Thoracic aorta (tissue), 2 donors: ENCODE measurements at regions not wholly inside any gene's neighbourhood (a gene's known extent, or its start where the extent isn't known, plus 50 kb on each side); places are given as distances from the start of the nearest gene placed in this dataset.

Source experiments
- ATAC-seq: fragments of 150-250 bp; one replicate; pipeline ENCODE4 v1.8.0; 2017; ENCODE audit warnings: low read depth; ENCODE audit not compliant: insufficient number of reproducible peaks, low FRiP score
- DNase-seq: peaks from one replicate; pipeline ENCODE4 v3.0.0-alpha.2; 2020; ENCODE audit warnings: low spot score
- H3K27ac ChIP-seq, 2 donors: fragments of 200-600 bp; sonication (generic); 1 replicate in 1 of 2; 2 replicates in 1 of 2; pipeline ENCODE4 v1.5.1; 2016; ENCODE audit warnings: mild to moderate bottlenecking in 2 of 2, moderate library complexity in 2 of 2
- H3K27me3 ChIP-seq: fragments of 200-600 bp; sonication (generic); replicated peaks from 2 replicates; pipeline ENCODE4 v1.6.0; 2016; ENCODE audit warnings: mild to moderate bottlenecking; ENCODE audit not compliant: insufficient read depth
- H3K36me3 ChIP-seq: fragments of 200-600 bp; sonication (generic); one replicate; pipeline ENCODE4 v1.5.1; 2016
- H3K4me1 ChIP-seq, 2 donors: fragments of 200-600 bp; sonication (generic); 1 replicate in 1 of 2; 2 replicates in 1 of 2; pipeline versions ENCODE4 v1.5.1 to v1.6.0; 2016; ENCODE audit warnings: low read depth in 2 of 2, mild to moderate bottlenecking in 1 of 2; ENCODE audit not compliant: control insufficient read depth in 1 of 2
- H3K4me3 ChIP-seq: fragments of 200-600 bp; sonication (generic); 2 replicates; pipeline ENCODE4 v1.5.1; 2016; ENCODE audit warnings: mild to moderate bottlenecking
- H3K9me3 ChIP-seq: fragments of 200-600 bp; sonication (generic); 2 replicates; pipeline ENCODE4 v1.5.1; 2016
- TF ChIP-seq, protein P1 (sequence below): fragments of 200-600 bp; sonication (generic); IDR thresholded peaks from one replicate; pipeline ENCODE4 v1.5.1; 2019; ENCODE audit warnings: antibody characterized with exemption

DNA sequence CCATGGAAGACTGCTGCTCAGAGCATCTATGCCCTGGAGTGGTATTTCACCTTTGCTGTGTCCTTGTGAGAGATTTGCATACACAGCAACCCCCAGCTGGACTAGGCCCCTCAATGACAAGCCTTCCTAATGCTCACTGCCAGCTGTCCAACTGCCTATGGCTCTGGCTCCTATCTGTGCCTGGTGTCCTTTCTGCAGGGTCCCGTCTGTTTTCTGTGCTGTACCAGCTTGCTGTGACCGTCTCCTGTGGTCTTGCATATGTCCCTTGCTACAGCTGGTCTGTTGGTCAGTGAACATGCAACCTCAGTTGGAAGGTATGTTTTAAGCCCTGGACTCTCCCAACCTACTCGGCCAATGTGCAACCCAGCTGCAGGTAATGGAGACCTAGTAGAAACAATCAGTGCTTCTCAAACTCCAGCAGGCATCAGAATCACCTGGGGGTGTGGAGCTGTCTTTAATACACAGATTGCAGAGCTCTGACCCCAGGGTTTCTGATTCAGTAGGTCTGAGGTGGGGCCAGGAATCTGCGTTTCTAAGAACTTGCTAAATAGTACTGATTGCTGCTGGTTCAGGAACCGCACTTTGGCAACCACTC lies 306.4 kb upstream of the ZNF32 start:
- TF ChIP-seq, protein P1, sequence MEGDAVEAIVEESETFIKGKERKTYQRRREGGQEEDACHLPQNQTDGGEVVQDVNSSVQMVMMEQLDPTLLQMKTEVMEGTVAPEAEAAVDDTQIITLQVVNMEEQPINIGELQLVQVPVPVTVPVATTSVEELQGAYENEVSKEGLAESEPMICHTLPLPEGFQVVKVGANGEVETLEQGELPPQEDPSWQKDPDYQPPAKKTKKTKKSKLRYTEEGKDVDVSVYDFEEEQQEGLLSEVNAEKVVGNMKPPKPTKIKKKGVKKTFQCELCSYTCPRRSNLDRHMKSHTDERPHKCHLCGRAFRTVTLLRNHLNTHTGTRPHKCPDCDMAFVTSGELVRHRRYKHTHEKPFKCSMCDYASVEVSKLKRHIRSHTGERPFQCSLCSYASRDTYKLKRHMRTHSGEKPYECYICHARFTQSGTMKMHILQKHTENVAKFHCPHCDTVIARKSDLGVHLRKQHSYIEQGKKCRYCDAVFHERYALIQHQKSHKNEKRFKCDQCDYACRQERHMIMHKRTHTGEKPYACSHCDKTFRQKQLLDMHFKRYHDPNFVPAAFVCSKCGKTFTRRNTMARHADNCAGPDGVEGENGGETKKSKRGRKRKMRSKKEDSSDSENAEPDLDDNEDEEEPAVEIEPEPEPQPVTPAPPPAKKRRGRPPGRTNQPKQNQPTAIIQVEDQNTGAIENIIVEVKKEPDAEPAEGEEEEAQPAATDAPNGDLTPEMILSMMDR: no peak
- H3K36me3 ChIP-seq: no peaks in the 10 kb centered on the region
- no peak overlapping the region for H3K4me3 ChIP-seq
- ATAC-seq (no peak), DNase-seq (no peak)
- no peak overlapping the region for H3K27ac ChIP-seq
- peaks cover 0 to 14% of the 10 kb centered on the region in 2 donors for H3K4me1 ChIP-seq
- H3K9me3 ChIP-seq: no peaks in the 10 kb centered on the region
- H3K27me3 ChIP-seq: no peaks in the 10 kb centered on the region

DNA sequence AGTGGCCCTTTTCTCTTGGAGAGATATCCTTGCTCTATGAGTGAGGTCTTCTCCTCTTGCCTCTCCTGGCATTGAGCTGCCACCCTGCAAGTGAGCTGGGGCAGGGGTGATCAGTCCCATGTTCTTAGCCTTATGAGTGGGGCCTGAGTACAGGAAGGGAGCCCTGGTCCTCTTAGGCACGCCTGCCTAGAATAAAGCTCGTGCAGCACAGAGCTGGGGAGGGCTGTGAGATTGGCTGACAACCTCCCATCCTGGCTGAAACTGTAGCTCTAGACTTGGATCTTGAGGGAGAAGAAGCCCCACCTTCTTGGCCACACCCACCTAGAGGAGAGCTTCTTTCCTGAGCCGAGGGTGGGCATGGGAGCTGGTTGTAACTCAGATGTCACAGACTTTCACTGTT lies 305.0 kb upstream of the ZNF32 start:
- H3K27me3 ChIP-seq: no peaks in the 10 kb centered on the region
- H3K4me3 ChIP-seq: no peak overlapping the region
- H3K4me1 ChIP-seq: no peaks in the 10 kb centered on the region
- TF ChIP-seq, protein P1: no peak
- no peak for DNase-seq
- no peak for ATAC-seq
- no peaks in the 10 kb centered on the region for H3K9me3 ChIP-seq
- no peaks in the 10 kb centered on the region for H3K36me3 ChIP-seq
- no peak overlapping the region for H3K27ac ChIP-seq

DNA sequence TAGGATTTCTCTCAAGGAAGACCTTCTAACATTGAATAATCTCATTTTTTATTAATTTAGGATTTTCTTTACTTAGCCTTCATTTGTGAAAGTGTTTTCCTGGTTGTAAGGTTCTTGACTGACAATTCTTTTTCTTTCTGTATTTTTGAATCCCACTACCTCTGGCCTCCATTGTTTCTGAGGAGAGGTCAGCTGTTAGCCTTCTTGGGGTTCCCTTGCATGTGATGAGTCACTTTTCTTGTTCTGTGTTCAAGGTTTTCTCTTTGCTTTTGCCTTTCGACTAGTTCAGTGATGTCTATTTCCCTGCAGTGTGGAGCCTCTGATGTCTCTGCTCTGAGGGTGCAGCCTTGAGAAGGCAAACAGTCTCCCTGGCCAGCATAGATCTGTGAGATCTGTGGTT lies 304.1 kb upstream of the ZNF32 start:
- no peak overlapping the region for H3K27ac ChIP-seq
- H3K36me3 ChIP-seq: no peaks in the 10 kb centered on the region
- H3K4me1 ChIP-seq: no peaks in the 10 kb centered on the region
- TF ChIP-seq, protein P1: no peak
- H3K9me3 ChIP-seq: no peaks in the 10 kb centered on the region
- ATAC-seq (no peak), DNase-seq (no peak)
- no peak overlapping the region for H3K4me3 ChIP-seq
- H3K27me3 ChIP-seq: no peaks in the 10 kb centered on the region

DNA sequence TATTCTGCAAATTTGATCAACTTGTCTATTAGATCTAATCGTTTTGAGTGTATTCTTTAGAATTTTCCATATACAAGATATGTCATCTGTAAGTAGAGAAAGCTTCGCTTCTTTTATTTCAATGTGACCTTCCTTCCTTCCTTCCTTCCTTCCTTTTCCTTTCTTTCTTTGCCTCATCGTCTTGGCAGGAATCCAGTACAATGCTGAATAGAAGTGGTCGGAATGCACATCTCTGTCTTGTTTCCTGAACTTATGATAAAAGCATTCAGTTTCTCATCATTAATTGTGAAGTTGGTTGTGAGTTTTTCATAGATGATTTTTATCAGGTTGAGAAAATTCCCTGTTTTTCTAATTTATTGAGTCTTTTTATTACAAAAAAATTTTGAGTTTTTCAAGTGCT lies 300.7 kb upstream of the ZNF32 start:
- no peak overlapping the region for H3K27ac ChIP-seq
- H3K4me1 ChIP-seq: no peaks in the 10 kb centered on the region
- DNase-seq: no peak
- ATAC-seq: no peak
- H3K27me3 ChIP-seq: no peaks in the 10 kb centered on the region
- no peaks in the 10 kb centered on the region for H3K36me3 ChIP-seq
- H3K9me3 ChIP-seq: no peaks in the 10 kb centered on the region
- TF ChIP-seq, protein P1: no peak
- H3K4me3 ChIP-seq: no peak overlapping the region

DNA sequence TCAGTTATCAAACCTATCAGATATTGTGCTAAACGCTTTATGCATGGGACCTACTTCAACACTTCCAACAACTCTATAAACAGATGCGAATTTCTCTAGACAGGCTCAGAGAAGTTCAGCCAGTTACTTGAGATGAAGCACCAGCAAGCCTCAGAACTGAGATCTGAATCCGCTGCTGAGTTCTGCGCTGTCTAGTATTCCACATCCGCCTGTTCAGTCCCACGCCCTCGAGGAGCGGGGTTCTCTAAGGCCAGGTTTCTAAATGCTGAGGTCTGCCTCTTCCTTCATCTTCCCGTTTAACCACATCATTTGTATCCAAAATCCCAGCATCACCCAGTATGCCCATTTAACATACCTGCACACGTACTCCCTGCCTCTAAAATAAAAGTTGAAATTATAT lies 297.8 kb upstream of the ZNF32 start:
- H3K27me3 ChIP-seq: no peaks in the 10 kb centered on the region
- H3K9me3 ChIP-seq: no peaks in the 10 kb centered on the region
- no peak overlapping the region for H3K27ac ChIP-seq
- no peak overlapping the region for H3K4me3 ChIP-seq
- DNase-seq: no peak
- TF ChIP-seq, protein P1: no peak
- ATAC-seq: no peak
- no peaks in the 10 kb centered on the region for H3K36me3 ChIP-seq
- H3K4me1 ChIP-seq: peaks cover 0 to 15% of the 10 kb centered on the region in 2 donors
